Mucosa of descending colon (tissue), 3 donors: ENCODE measurements at regions not wholly inside any gene's neighbourhood (a gene's known extent, or its start where the extent isn't known, plus 50 kb on each side); places are given as distances from the start of the nearest gene placed in this dataset.

Experiments
- ATAC-seq: fragments of 200-7000 bp; cut with Tn5 transposase; one replicate; pipeline ENCODE4 v1.9.1; 2020; ENCODE audit warnings: mild to moderate bottlenecking, moderate library complexity
- DNase-seq, 3 donors: peaks; one replicate each; pipeline ENCODE4 v3.0.0-alpha.2; 2020
- H3K36me3 ChIP-seq: fragments of 200-600 bp; one replicate; pipeline ENCODE4 v1.8.0; 2021; ENCODE audit warnings: low read depth, mild to moderate bottlenecking
- H3K4me1 ChIP-seq: fragments of 200-600 bp; one replicate; pipeline ENCODE4 v1.8.0; 2021; ENCODE audit warnings: low read depth, mild to moderate bottlenecking
- H3K4me3 ChIP-seq: fragments of 200-600 bp; one replicate; pipeline ENCODE4 v1.8.0; 2021; ENCODE audit warnings: mild to moderate bottlenecking
- H3K9me3 ChIP-seq: fragments of 200-600 bp; one replicate; pipeline ENCODE4 v1.8.0; 2021; ENCODE audit warnings: mild to moderate bottlenecking
- CTCF ChIP-seq: fragments of 200-600 bp; IDR thresholded peaks from one replicate; pipeline ENCODE4 v1.8.0; 2022; ENCODE audit warnings: antibody characterized with exemption, mild to moderate bottlenecking
- intact Hi-C, 2 donors: fragments of 100-400 bp; cut with DNase I in 1 of 2; cut with micrococcal nuclease in 1 of 2; formaldehyde crosslinking; loops; one replicate each; pipeline versions ENCODE4 v1.11.0 to v1.11.1; 2022; cut with DNase I, micrococcal nuclease
- donor health status: DM: no; HTN: no; CAD: no; lungs with moderate emphysema.
- donor health status: DM: no; HTN: no; CAD: no.
- donor health status: DM: no; HTN: yes; CAD: no.

- Histone ChIP-seq H3K36me3 (no peaks in the 10 kb centered on the region), H3K9me3 (no peaks in the 10 kb centered on the region), H3K4me3 (no peak overlapping the region), H3K4me1 (no peaks in the 10 kb centered on the region)
- DNase-seq (no peak), ATAC-seq (no peak)
- TF ChIP-seq CTCF = no peak
- intact Hi-C loops = no loop called here
Observed at GRCh38 chr22:33221568-33221967, 163.4 kb upstream of the SYN3 start.

- intact Hi-C loops = no loop called here
- DNase-seq (no peak), ATAC-seq (no peak)
- Histone ChIP-seq H3K36me3 (no peaks in the 10 kb centered on the region), H3K4me1 (no peaks in the 10 kb centered on the region), H3K9me3 (no peaks in the 10 kb centered on the region), H3K4me3 (no peak overlapping the region)
- TF ChIP-seq CTCF = no peak
Observed at GRCh38 chr22:33220476-33221080, 162.4 kb upstream of the SYN3 start.

DNA sequence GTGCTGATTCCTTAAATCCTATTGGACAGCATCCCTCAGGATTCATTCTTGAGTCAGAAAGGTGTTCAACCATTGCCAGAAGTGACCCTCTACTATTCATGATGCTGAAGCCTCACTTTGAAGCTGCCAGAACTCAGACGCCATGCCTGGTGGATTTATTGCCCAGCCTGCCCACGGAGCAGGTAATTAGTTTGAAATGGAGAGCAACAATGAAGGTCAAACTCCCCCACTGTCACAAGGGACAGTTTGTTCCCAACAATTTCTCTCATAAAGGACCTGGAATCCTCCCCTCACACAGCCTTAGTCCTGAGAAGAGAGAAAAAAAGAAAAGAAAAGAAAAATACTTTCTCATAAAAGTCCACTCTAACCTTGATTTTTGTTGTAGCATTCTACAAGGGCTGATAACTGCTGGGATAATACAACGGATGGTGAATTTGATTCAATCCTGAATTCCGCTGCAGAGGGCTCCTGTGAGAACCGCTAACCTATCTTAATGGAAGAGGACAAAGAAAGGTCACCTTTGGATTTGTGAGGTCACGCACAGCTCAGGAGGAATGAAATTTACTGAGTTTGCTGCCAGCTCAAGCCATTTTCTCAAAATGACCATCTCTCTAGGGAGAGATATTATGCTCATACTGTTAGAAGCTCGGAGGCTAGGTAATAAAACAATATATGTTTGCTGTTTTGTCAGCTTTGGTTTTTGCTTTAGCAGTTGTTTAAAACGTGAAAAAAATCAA lies 161.6 kb upstream of the SYN3 start:
- H3K36me3 ChIP-seq = no peaks in the 10 kb centered on the region

GRCh38 chr22:33213383-33214075 lies 155.3 kb upstream of the SYN3 start:
- TF ChIP-seq CTCF = no peak
- no peaks in the 10 kb centered on the region for H3K4me1 ChIP-seq
- DNase-seq (no peak), ATAC-seq (no peak)
- intact Hi-C loops = no loop called here
- H3K4me3 ChIP-seq = no peak overlapping the region
- H3K36me3 ChIP-seq = no peaks in the 10 kb centered on the region
- H3K9me3 ChIP-seq = no peaks in the 10 kb centered on the region

More for the DNA sequence above, 161.6 kb upstream of the SYN3 start:
- no peak overlapping the region for H3K4me3 ChIP-seq
- no peaks in the 10 kb centered on the region for H3K9me3 ChIP-seq
- DNase-seq = no peak
- no peaks in the 10 kb centered on the region for H3K4me1 ChIP-seq
- intact Hi-C loops = no loop called here
- ATAC-seq = no peak
- TF ChIP-seq CTCF = no peak

- TF ChIP-seq CTCF = no peak
- H3K9me3 ChIP-seq = no peaks in the 10 kb centered on the region
- peak; percentile 60 for ATAC-seq
- no peaks in the 10 kb centered on the region for H3K4me1 ChIP-seq
- DNase-seq = peak in 1 of 3 donors; percentile 18
- H3K36me3 ChIP-seq = no peaks in the 10 kb centered on the region
- no peak overlapping the region for H3K4me3 ChIP-seq
- intact Hi-C loops = no loop called here
Observed at GRCh38 chr22:33209930-33210784, 152.0 kb upstream of the SYN3 start.
